Mesendoderm (in vitro differentiated cells): ENCODE measurements at regions not wholly inside any gene's neighbourhood (a gene's known extent, or its start where the extent isn't known, plus 50 kb on each side); places are given as distances from the start of the nearest gene placed in this dataset.

Experiments
- DNase-seq: peaks from one replicate; pipeline ENCODE4 v3.0.0; 2013
- H2AK5ac ChIP-seq: 2 replicates; pipeline ENCODE4 v1.6.1; 2013; ENCODE audit warnings: low read length, inconsistent platforms
- H2BK120ac ChIP-seq: 2 replicates; pipeline ENCODE4 v1.6.1; 2013; ENCODE audit warnings: low read depth, mild to moderate bottlenecking, low read length, moderate library complexity, mixed read lengths
- H2BK15ac ChIP-seq: replicated peaks from 2 replicates; pipeline ENCODE4 v1.6.1; 2013; ENCODE audit warnings: low read depth, mild to moderate bottlenecking, moderate library complexity
- H2BK5ac ChIP-seq: 2 replicates; pipeline ENCODE4 v1.6.1; 2013; ENCODE audit warnings: low read length, inconsistent platforms
- H3K18ac ChIP-seq: 2 replicates; pipeline ENCODE4 v1.6.1; 2013; ENCODE audit warnings: mild to moderate bottlenecking, low read length, mixed read lengths
- H3K23ac ChIP-seq: one replicate; pipeline ENCODE4 v1.6.1; 2013; ENCODE audit warnings: low read length
- H3K27ac ChIP-seq: 2 replicates; pipeline ENCODE4 v1.5.1; 2013; ENCODE audit warnings: low read depth, mild to moderate bottlenecking, inconsistent platforms, low read length, moderate library complexity
- H3K27me3 ChIP-seq: 2 replicates; pipeline ENCODE4 v1.6.1; 2013; ENCODE audit warnings: low read length, control low read depth, mild to moderate bottlenecking, inconsistent platforms; ENCODE audit not compliant: insufficient read depth, poor library complexity
- H3K36me3 ChIP-seq: 2 replicates; pipeline ENCODE4 v1.6.1; 2013; ENCODE audit warnings: low read length, inconsistent platforms; ENCODE audit not compliant: control insufficient read depth, insufficient read depth
- H3K4ac ChIP-seq: one replicate; pipeline ENCODE4 v1.6.1; 2013; ENCODE audit warnings: low read depth, mild to moderate bottlenecking, low read length, moderate library complexity
- H3K4me1 ChIP-seq: 2 replicates; pipeline ENCODE4 v1.6.1; 2013; ENCODE audit warnings: low read depth, low read length, inconsistent platforms; ENCODE audit not compliant: control insufficient read depth
- H3K4me2 ChIP-seq: 2 replicates; pipeline ENCODE4 v1.6.1; 2013; ENCODE audit warnings: low read length
- H3K4me3 ChIP-seq: 2 replicates; pipeline ENCODE4 v1.5.1; 2013; ENCODE audit warnings: mild to moderate bottlenecking, low read length
- H3K56ac ChIP-seq: one replicate; pipeline ENCODE4 v1.6.1; 2013; ENCODE audit warnings: low read length
- H3K79me1 ChIP-seq: 2 replicates; pipeline ENCODE4 v1.6.1; 2013; ENCODE audit warnings: low read length, inconsistent platforms
- H3K79me2 ChIP-seq: 2 replicates; pipeline ENCODE4 v1.6.1; 2013; ENCODE audit warnings: mild to moderate bottlenecking, low read length; ENCODE audit not compliant: control insufficient read depth, insufficient read depth
- H3K9ac ChIP-seq: 2 replicates; pipeline ENCODE4 v1.6.1; 2013; ENCODE audit warnings: low read length, inconsistent platforms
- H4K5ac ChIP-seq: one replicate; pipeline ENCODE4 v1.6.1; 2013; ENCODE audit warnings: low read length
- H4K8ac ChIP-seq: one replicate; pipeline ENCODE4 v1.6.1; 2013; ENCODE audit warnings: low read depth, mild to moderate bottlenecking, control low read depth, low read length, moderate library complexity
- WGBS: extraction: QIAGEN DNeasy Blood & Tissue Kit; methylation state at CpG from one replicate; pipeline ENCODE4 v1.1.7; 2013; ENCODE audit warnings: low lambda C conversion rate, missing lambda C conversion rate; ENCODE audit not compliant: insufficient coverage; ENCODE audit errors: extremely low coverage; 5-methylcytosine and 5-hydroxymethylcytosine counted together

GRCh38 chr5:71946343-71947030, 160.8 kb upstream of the MAP1B start:
- Histone ChIP-seq H3K4me2 (no peak overlapping the region), H3K9ac (no peak overlapping the region), H3K4ac (no peak overlapping the region), H4K5ac (no peak overlapping the region), H3K79me1 (no peaks in the 10 kb centered on the region), H3K4me1 (no peaks in the 10 kb centered on the region), H3K23ac (no peak overlapping the region), H3K36me3 (no peaks in the 10 kb centered on the region), H3K56ac (no peak overlapping the region), H2BK5ac (no peak overlapping the region), H4K8ac (no peak overlapping the region), H2BK15ac (no peak overlapping the region), H2AK5ac (no peak overlapping the region), H3K79me2 (no peaks in the 10 kb centered on the region), H3K4me3 (no peak overlapping the region), H3K27ac (no peak overlapping the region), H2BK120ac (no peak overlapping the region), H3K27me3 (no peaks in the 10 kb centered on the region), H3K18ac (no peak overlapping the region)
- WGBS = no CpG with 5 or more reads among the region's 6 CpGs
- no peak for DNase-seq

DNA sequence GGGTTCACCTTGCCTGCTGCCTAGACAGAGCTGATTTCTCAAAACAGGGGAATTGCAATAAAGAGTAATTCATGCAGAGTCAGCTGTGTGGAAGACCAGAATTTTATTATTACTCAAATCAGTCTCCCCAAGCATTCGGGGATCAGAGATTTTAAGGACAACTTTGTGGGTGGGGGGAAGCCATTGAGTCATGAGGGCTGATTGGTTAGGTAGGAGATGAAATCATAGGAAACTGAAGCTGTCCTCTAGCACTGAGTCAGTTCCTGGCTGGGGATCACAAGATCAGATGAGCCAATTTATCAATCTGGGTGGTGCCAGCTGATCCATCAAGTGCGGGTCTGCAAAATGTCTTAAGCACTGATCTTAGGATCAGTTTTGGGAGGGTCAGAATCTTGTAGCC, 159.1 kb upstream of the MAP1B start:
- H3K4me3 ChIP-seq = no peak overlapping the region
- H2BK120ac ChIP-seq = no peak overlapping the region

GRCh38 chr5:71949772-71950171, 157.5 kb upstream of the MAP1B start:
- Histone ChIP-seq H3K79me1 (no peaks in the 10 kb centered on the region), H2BK15ac (no peak overlapping the region), H2AK5ac (no peak overlapping the region), H3K4me3 (no peak overlapping the region), H4K8ac (no peak overlapping the region), H3K4me1 (no peaks in the 10 kb centered on the region), H3K27ac (no peak overlapping the region), H4K5ac (no peak overlapping the region), H3K36me3 (no peaks in the 10 kb centered on the region), H2BK120ac (no peak overlapping the region), H3K4me2 (no peak overlapping the region), H2BK5ac (no peak overlapping the region), H3K56ac (no peak overlapping the region), H3K23ac (no peak overlapping the region), H3K27me3 (no peaks in the 10 kb centered on the region), H3K9ac (no peak overlapping the region), H3K18ac (no peak overlapping the region), H3K79me2 (no peaks in the 10 kb centered on the region), H3K4ac (no peak overlapping the region)
- no peak for DNase-seq
- WGBS = no CpG with 5 or more reads among the region's 5 CpGs

More for the DNA sequence above, 159.1 kb upstream of the MAP1B start:
- no peak for DNase-seq
- H2BK5ac ChIP-seq = no peak overlapping the region
- no peaks in the 10 kb centered on the region for H3K4me1 ChIP-seq
- H4K5ac ChIP-seq = no peak overlapping the region
- no peaks in the 10 kb centered on the region for H3K79me1 ChIP-seq
- no peak overlapping the region for H3K27ac ChIP-seq
- H3K18ac ChIP-seq = no peak overlapping the region
- H3K36me3 ChIP-seq = no peaks in the 10 kb centered on the region
- no peaks in the 10 kb centered on the region for H3K79me2 ChIP-seq
- H3K4ac ChIP-seq = no peak overlapping the region
- no peak overlapping the region for H4K8ac ChIP-seq
- WGBS = no CpG with 5 or more reads among the region's 2 CpGs
- H2BK15ac ChIP-seq = no peak overlapping the region
- H3K23ac ChIP-seq = no peak overlapping the region
- H3K56ac ChIP-seq = no peak overlapping the region
- no peak overlapping the region for H3K4me2 ChIP-seq
- no peak overlapping the region for H3K9ac ChIP-seq
- no peaks in the 10 kb centered on the region for H3K27me3 ChIP-seq
- H2AK5ac ChIP-seq = no peak overlapping the region

- H2BK5ac ChIP-seq = no peak overlapping the region
- no peak overlapping the region for H4K5ac ChIP-seq
- H2BK15ac ChIP-seq = no peak overlapping the region
- no peak overlapping the region for H3K18ac ChIP-seq
- no peak overlapping the region for H3K27ac ChIP-seq
- no peak overlapping the region for H3K9ac ChIP-seq
- no peak overlapping the region for H3K56ac ChIP-seq
- no peaks in the 10 kb centered on the region for H3K36me3 ChIP-seq
- no peaks in the 10 kb centered on the region for H3K79me1 ChIP-seq
- no peak overlapping the region for H2AK5ac ChIP-seq
- no peak overlapping the region for H3K23ac ChIP-seq
- H3K79me2 ChIP-seq = no peaks in the 10 kb centered on the region
- no peak overlapping the region for H3K4ac ChIP-seq
- no peak overlapping the region for H4K8ac ChIP-seq
- WGBS = no CpG with 5 or more reads among the region's 8 CpGs
- no peaks in the 10 kb centered on the region for H3K4me1 ChIP-seq
- H2BK120ac ChIP-seq = no peak overlapping the region
- H3K27me3 ChIP-seq = no peaks in the 10 kb centered on the region
- H3K4me3 ChIP-seq = no peak overlapping the region
- no peak for DNase-seq
- no peak overlapping the region for H3K4me2 ChIP-seq
Measured at GRCh38 chr5:71953866-71954265, 153.4 kb upstream of the MAP1B start.

DNA sequence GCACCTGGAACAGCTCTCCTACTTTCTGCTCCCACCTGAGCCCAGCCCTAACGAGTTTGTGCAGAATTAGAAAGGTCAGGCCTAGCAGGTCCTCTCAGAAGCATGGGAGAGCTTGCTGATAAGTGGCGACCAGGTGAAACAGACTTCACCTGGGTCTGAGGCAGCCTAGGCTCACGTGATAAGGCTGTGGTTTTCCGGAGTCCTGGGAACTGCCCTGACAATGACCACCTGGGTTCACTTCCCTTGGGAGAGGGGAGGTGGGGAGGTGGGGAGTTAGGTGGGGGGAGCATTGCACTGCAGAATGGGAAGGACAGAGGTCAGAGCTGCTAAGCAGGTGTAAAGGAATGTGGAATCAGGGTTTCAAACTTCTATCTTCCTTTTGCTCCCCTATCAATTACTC, 152.9 kb upstream of the MAP1B start:
- Histone ChIP-seq H3K79me2 (no peaks in the 10 kb centered on the region), H3K4me1 (no peaks in the 10 kb centered on the region), H3K36me3 (no peaks in the 10 kb centered on the region), H3K27me3 (no peaks in the 10 kb centered on the region), H3K9ac (no peak overlapping the region), H3K23ac (no peak overlapping the region), H2BK120ac (no peak overlapping the region), H2AK5ac (no peak overlapping the region), H4K8ac (no peak overlapping the region), H4K5ac (no peak overlapping the region), H3K4ac (no peak overlapping the region), H2BK15ac (no peak overlapping the region), H2BK5ac (no peak overlapping the region), H3K4me3 (no peak overlapping the region), H3K56ac (no peak overlapping the region), H3K4me2 (no peak overlapping the region), H3K18ac (no peak overlapping the region), H3K27ac (no peak overlapping the region), H3K79me1 (no peaks in the 10 kb centered on the region)
- no peak for DNase-seq
- no CpG with 5 or more reads among the region's 4 CpGs for WGBS

- no peak overlapping the region for H2AK5ac ChIP-seq
- no peaks in the 10 kb centered on the region for H3K4me1 ChIP-seq
- H3K18ac ChIP-seq = no peak overlapping the region
- H3K4me2 ChIP-seq = no peak overlapping the region
- no peak overlapping the region for H4K8ac ChIP-seq
- no peaks in the 10 kb centered on the region for H3K79me1 ChIP-seq
- H3K36me3 ChIP-seq = no peaks in the 10 kb centered on the region
- no peaks in the 10 kb centered on the region for H3K27me3 ChIP-seq
- no peaks in the 10 kb centered on the region for H3K79me2 ChIP-seq
- H3K4me3 ChIP-seq = no peak overlapping the region
- H2BK15ac ChIP-seq = no peak overlapping the region
- no peak for DNase-seq
- H3K4ac ChIP-seq = no peak overlapping the region
- H2BK5ac ChIP-seq = no peak overlapping the region
- no peak overlapping the region for H3K27ac ChIP-seq
- no peak overlapping the region for H4K5ac ChIP-seq
- no peak overlapping the region for H3K9ac ChIP-seq
- no peak overlapping the region for H2BK120ac ChIP-seq
- H3K56ac ChIP-seq = no peak overlapping the region
- WGBS = no CpG with 5 or more reads among the region's 9 CpGs
- no peak overlapping the region for H3K23ac ChIP-seq
Measured at GRCh38 chr5:71955723-71956122, 151.6 kb upstream of the MAP1B start.
